HT-29 (cell line): ENCODE measurements at regions not wholly inside any gene's neighbourhood (a gene's known extent, or its start where the extent isn't known, plus 50 kb on each side); places are given as distances from the start of the nearest gene placed in this dataset.
"Not testable (repeated sequence)": the region's sequence is repeated elsewhere in the genome, so short reads cannot be mapped to it uniquely, and the experiment has no call there.

Source experiments
- DNase-seq: peaks from one replicate; pipeline ENCODE4 v3.0.0-alpha.2; 2015; ENCODE audit warnings: low spot score

GRCh38 chr5:105057893-105058292 is 1495.3 kb upstream of the NUDT12 start:
- no peak for DNase-seq

DNA sequence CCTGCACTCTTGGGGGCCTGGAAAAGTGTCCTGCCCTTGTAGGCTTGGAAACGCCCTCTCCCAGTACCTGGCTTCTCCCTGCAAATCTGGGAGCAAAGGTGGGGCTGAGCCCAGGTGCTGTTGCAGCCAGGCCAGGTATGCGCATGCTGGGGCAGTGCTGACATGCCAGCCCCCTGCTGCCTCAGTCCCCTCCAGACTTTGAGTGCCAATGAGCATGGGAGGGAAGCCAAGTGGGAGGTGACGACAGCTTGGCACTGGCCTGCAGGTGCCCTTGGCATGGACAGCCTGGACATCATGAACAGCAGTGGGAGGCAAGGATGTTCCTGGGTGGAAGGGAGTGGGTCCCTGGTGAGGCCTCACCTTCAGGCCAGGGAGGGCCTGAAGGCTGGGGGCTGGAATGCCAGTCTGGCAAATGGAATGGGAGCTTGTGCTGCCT is 1494.4 kb upstream of the NUDT12 start:
- DNase-seq: no peak

GRCh38 chr5:105054406-105054805 is 1491.8 kb upstream of the NUDT12 start:
- no peak for DNase-seq

GRCh38 chr5:105042623-105043022 is 1480.0 kb upstream of the NUDT12 start:
- no peak for DNase-seq

GRCh38 chr5:105036814-105037213 is 1474.2 kb upstream of the NUDT12 start:
- not testable (repeated sequence) for DNase-seq

DNA sequence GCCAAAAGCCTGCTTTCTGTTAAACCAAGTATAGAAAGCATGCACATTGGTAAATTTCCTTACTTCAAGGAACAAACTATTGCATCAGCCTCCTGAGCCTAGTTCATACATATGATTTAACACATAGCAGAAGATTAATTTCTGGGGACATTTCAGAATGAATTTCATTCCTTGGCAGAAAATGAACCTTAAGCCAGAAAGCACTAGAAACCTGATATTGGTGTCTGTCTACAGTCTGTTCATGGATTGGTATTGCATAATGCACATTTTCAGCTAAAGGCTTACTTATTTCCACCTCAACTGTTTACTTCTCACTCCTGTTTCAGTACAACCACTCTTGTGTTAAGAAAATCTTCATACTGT is 1471.8 kb upstream of the NUDT12 start:
- DNase-seq: no peak

GRCh38 chr5:105033637-105034400 is 1471.2 kb upstream of the NUDT12 start:
- DNase-seq: no peak

DNA sequence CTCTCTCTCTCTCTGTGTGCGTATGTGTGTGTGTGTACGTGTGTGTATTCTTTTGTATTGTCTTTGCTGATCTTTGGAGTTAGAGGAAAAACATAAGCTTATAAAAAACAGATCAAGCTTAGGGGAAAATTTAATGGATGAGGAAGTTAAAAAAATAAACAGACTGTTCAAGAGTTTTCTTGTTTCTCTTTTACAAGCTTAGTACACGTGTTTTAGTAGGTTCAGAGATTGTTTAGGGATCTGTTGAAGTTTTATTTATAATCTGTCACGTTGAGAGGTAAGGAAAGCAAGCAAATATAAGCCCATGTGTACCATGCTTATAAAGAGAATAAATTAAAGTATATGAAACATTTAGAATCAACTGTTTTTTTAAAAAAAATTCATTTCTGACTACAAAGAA is 1470.3 kb upstream of the NUDT12 start:
- no peak for DNase-seq

DNA sequence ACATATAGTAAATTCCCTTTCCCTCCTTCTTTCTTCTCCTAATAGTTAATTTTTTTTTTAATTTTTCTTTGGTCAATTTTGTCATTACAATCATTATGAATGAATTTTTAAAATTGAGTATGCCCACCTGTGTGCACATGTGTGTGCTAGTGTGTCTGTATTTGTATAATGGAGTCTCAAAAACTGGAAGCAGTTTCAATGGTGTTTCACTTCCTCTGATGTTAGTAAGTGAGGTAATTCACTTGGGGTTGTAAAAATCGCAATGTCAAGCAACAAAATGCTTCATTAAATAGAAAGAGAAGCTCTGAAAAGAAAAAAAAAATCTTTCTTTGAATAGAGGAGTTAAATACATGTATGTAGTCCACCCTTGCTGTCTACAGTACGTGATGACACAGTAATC is 1467.6 kb upstream of the NUDT12 start:
- DNase-seq: no peak

DNA sequence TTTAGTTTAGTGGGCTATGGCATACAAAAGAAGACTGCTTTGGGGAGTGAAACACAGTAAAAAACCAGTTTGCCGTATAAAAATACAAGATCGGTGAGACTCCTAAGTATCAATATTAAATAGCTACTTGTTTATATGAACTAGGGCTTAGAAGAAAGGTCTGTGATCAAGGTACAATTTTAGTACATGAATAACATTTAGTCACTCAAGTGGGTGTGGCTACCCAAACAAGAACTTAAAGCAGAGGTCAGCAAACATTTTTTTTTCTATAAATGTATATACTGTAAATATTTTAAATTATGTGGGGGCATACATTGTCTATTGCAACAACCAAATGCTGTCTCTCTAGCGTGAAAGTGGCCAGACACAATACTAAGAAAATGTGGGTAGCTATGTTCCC is 1452.5 kb upstream of the NUDT12 start:
- no peak for DNase-seq

DNA sequence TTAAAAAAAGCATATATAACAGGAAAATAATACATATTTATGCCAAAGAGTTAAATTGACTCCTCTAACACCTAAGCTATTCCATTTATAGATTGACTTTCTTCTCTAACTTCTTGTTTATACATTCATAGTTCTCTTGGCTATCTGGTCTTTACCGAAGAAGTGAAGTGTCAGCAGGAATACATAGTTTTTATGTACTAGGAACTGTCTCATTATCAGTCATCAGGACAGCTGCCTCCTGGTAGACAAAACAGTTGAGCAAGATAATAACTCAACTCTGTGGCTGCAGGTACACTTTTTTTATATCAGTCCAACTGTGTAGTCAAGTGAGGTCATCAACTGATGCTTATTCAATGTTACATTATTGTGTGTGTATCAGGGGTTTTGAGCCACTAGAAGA is 1436.0 kb upstream of the NUDT12 start:
- DNase-seq: no peak

DNA sequence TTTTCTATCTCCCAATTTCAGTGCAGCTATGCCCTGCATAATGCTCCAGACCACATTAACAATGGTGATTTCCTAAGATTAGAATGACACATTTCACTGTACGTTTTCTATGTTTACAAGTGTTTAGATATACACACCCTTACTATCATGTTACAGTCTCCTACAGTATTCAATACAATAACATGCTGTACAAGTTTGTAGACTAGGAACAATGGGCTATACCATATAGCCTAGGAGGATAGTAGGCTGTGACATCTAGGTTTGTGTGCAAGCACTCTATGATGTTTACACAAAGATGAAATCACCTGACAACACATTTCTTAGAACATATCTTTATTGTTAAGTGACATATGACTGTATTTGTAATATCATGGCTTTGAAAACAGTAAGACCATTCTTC is 1435.6 kb upstream of the NUDT12 start:
- DNase-seq: no peak

DNA sequence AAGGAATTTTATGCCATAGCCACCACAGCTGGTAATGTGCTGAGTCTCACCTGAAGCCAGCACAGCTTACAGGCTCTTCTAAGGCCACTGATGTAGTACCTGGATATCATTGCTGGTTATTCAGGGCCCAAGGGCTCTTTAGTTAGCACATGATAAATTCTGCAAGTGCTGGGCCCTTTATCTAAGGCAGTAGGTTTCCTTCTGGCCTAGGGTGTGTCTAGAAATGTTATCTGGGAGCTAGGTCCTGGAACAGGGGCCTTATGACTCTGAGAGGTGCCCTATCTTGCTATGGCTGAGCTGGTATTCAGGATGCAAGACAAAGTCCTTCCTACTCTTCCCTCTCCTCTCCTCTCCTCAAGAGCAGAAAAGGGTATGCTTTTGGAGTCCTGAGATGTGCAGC is 1424.5 kb upstream of the NUDT12 start:
- DNase-seq: no peak

GRCh38 chr5:104977529-104977928 is 1414.9 kb upstream of the NUDT12 start:
- no peak for DNase-seq

GRCh38 chr5:104967806-104968410 is 1405.3 kb upstream of the NUDT12 start:
- DNase-seq: no peak

DNA sequence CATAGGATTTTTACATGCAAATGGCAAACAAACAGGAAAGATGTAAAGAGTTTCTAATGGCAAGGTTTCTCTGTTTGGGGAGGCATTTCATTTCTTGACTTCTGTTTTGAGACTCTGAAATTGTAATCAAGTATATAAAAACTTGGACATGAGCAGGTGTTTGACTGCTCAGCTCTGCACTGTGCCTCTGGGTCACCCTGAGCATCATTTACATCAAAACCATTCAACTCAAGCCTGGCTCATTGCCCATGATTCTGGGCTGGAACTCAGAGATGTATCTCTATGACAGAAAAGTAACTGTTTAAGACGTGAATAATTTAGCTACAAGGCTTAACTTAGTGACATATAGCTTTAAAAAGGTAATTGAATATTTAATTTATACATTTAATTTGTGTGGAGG is 1402.4 kb upstream of the NUDT12 start:
- no peak for DNase-seq

- DNase-seq: no peak
These were observed 1392.9 kb upstream of the NUDT12 start for GRCh38 chr5:104955479-104955878.

DNA sequence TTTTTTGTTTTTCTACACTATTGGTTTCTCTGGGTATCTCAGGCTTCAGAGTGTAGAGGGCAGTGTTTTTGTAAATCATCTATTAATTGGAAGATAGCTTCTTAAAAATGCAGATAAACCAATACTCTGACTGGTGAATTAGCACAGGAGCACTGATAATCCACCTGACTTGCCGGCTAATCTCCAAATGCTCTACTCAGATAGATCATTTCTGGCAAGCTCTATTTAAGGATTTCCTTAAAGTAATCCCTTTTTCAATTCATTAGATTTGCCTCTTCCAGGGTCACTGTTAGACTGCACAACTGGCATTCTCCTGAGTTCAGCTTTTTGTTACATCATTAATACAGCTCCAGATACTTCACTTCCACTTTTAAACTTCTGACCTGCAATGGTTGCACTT is 1390.3 kb upstream of the NUDT12 start:
- DNase-seq: no peak

DNA sequence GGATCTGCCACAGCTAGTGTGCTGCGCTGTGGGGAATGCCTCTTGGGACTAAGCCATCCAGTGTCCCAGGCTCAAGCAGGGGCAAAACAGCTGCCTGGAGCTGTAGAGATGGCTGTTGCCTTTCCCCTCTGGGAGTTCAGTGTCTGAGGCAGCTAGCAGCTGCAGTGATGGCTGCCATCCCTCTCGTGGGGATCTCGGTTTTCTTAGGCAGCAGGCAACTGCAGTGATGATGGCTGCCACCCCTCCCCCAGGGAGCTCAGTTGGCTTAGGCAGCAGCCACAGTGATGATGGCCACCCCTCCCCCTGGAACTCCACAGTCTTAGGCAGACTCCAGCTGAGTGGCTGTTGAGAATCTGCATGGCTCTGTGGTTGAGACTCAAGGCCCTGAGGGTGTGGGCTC is 1389.2 kb upstream of the NUDT12 start:
- DNase-seq: no peak

- DNase-seq: no peak
These were observed 1384.5 kb upstream of the NUDT12 start for GRCh38 chr5:104947076-104947475.

GRCh38 chr5:104942735-104943134 is 1380.1 kb upstream of the NUDT12 start:
- peak; percentile 3 for DNase-seq

DNA sequence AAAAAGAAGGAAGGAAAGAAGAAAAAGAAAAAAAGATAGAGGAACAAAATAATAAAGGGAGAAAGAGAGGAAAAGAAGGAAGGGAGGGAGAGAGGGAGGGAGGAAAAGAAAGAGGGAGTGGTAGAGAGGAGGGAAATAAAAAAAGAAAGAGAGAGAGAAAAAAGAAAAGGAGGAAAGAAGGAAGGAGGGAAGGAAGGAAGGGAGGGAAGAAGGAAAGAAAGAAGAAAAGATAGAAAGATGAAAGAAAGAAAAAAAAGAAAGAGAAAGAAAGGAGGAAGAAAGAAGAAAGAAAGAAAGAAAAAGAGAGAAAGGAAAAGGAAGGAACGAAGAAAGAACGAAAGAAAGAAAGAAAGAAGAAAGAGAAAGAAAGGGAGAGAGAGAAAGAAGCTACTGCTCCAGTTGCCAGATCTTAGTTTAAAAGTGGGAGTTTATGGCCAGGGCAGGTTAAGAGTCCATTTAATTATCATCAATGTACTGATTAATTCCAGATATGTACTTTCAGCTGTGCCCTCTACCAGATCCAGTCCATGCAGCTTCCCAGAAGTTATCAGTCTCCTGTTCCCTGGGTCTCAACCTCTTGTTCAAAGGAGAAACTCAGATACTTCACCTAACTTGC is 1378.5 kb upstream of the NUDT12 start:
- no peak for DNase-seq

DNA sequence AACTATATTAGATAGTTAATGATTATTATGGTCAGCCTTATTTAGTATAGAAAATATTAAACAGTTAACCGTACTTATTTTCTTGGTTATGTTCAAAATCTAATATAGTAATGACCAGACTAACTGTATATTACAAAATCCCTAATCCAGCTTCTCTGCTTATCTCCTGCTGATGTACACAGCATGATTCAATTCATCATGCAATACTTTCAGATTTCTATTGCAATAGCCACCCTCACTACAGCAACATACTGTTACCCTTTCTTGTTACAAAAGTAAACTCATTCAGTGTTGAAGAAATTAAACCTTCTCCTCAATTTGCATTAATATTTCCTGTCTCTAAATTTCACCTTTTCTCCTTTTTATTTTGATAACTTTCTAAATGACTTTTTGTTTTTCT is 1375.0 kb upstream of the NUDT12 start:
- DNase-seq: no peak
